OCI-LY1 (cell line): ENCODE measurements at regions not wholly inside any gene's neighbourhood (a gene's known extent, or its start where the extent isn't known, plus 50 kb on each side); places are given as distances from the start of the nearest gene placed in this dataset.

Experiments
- H2AFZ ChIP-seq: fragments of 200-600 bp; sonication (generic), shearing (Covaris generic); 2 replicates; pipeline ENCODE4 v1.6.0; 2014; ENCODE audit warnings: antibody characterized with exemption, mild to moderate bottlenecking, low read length
- H3F3A ChIP-seq: fragments of 200-600 bp; sonication (generic), shearing (Covaris generic); 2 replicates; pipeline ENCODE4 v1.6.0; 2014; ENCODE audit warnings: mild to moderate bottlenecking, antibody characterized with exemption, low read length, moderate library complexity; ENCODE audit not compliant: insufficient read depth
- H3K27ac ChIP-seq: fragments of 200-600 bp; sonication (generic); 2 replicates; pipeline ENCODE4 v1.5.1; 2014; ENCODE audit warnings: low read length, mixed run types, mild to moderate bottlenecking, low read depth; ENCODE audit not compliant: poor library complexity, severe bottlenecking
- H3K27me3 ChIP-seq: fragments of 200-600 bp; sonication (generic); 2 replicates; pipeline ENCODE4 v1.6.0; 2014; ENCODE audit warnings: antibody characterized with exemption, mild to moderate bottlenecking, low read length, moderate library complexity; ENCODE audit not compliant: insufficient read depth
- H3K36me3 ChIP-seq: fragments of 200-600 bp; sonication (generic); 2 replicates; pipeline ENCODE4 v1.6.1; 2014; ENCODE audit warnings: mild to moderate bottlenecking, antibody characterized with exemption, low read length, moderate library complexity, mixed read lengths; ENCODE audit not compliant: insufficient read depth
- H3K4me1 ChIP-seq: fragments of 200-600 bp; sonication (generic); 2 replicates; pipeline ENCODE4 v1.5.1; 2014; ENCODE audit warnings: mild to moderate bottlenecking, low read length, moderate library complexity; ENCODE audit not compliant: insufficient read depth, severe bottlenecking
- H3K4me2 ChIP-seq: fragments of 200-600 bp; sonication (generic), shearing (Covaris generic); 2 replicates; pipeline ENCODE4 v1.6.1; 2014; ENCODE audit warnings: low read length
- H3K4me3 ChIP-seq: fragments of 200-600 bp; sonication (generic); 2 replicates; pipeline ENCODE4 v1.5.1; 2014; ENCODE audit warnings: low read length, low read depth, mild to moderate bottlenecking, mixed read lengths; ENCODE audit not compliant: poor library complexity, severe bottlenecking
- H3K79me2 ChIP-seq: fragments of 200-600 bp; shearing (Covaris generic); 2 replicates; pipeline ENCODE4 v1.6.1; 2016; ENCODE audit warnings: mixed run types, low read length, mixed read lengths; ENCODE audit not compliant: insufficient read depth
- H3K9ac ChIP-seq: fragments of 200-600 bp; sonication (generic), shearing (Covaris generic); 2 replicates; pipeline ENCODE4 v1.6.1; 2014; ENCODE audit warnings: mild to moderate bottlenecking, low read length, mixed read lengths
- H3K9me2 ChIP-seq: fragments of 200-600 bp; sonication (generic), shearing (Covaris generic); 2 replicates; pipeline ENCODE4 v1.6.1; 2014; ENCODE audit warnings: low read depth, mild to moderate bottlenecking, low read length, mixed read lengths
- H3K9me3 ChIP-seq: fragments of 200-600 bp; shearing (Covaris generic); 2 replicates; pipeline ENCODE4 v1.6.1; 2014; ENCODE audit warnings: low read length, mixed read lengths
- H4K20me1 ChIP-seq: fragments of 200-600 bp; sonication (generic), shearing (Covaris generic); 2 replicates; pipeline ENCODE4 v1.6.0; 2016; ENCODE audit warnings: mild to moderate bottlenecking, low read length; ENCODE audit not compliant: insufficient read depth
- CTCF ChIP-seq: fragments of 200-600 bp; sonication (generic), shearing (Covaris generic); IDR thresholded peaks from 2 replicates; pipeline ENCODE4 v1.5.1; 2017; ENCODE audit warnings: mild to moderate bottlenecking, antibody characterized with exemption, low read length, moderate library complexity, mixed read lengths
- EZH2 ChIP-seq: fragments of 200-600 bp; sonication (generic), shearing (Covaris generic); IDR thresholded peaks from 2 replicates; pipeline ENCODE4 v1.8.0; 2017; ENCODE audit warnings: borderline replicate concordance, mixed run types, mild to moderate bottlenecking, antibody characterized with exemption, low read length, moderate library complexity, mixed read lengths

GRCh38 chr13:46498650-46499049 is 54.3 kb upstream of the LRCH1 start:
- no peak overlapping the region for H3K4me2 ChIP-seq
- H3K4me1 ChIP-seq: no peaks in the 10 kb centered on the region
- no peaks in the 10 kb centered on the region for H3K9me3 ChIP-seq
- no peak overlapping the region for H3K4me3 ChIP-seq
- no peaks in the 10 kb centered on the region for H3K9me2 ChIP-seq
- no peaks in the 10 kb centered on the region for H3K27me3 ChIP-seq
- no peak for TF ChIP-seq CTCF
- no peaks in the 10 kb centered on the region for H3K36me3 ChIP-seq
- no peak overlapping the region for H2AFZ ChIP-seq
- no peak overlapping the region for H3K27ac ChIP-seq
- H3F3A ChIP-seq: no peaks in the 10 kb centered on the region
- H4K20me1 ChIP-seq: no peaks in the 10 kb centered on the region
- H3K9ac ChIP-seq: no peak overlapping the region
- no peaks in the 10 kb centered on the region for H3K79me2 ChIP-seq

- Histone ChIP-seq H3K36me3 (no peaks in the 10 kb centered on the region), H3K79me2 (no peaks in the 10 kb centered on the region), H3K27ac (no peak overlapping the region), H3K4me3 (no peak overlapping the region), H3F3A (no peaks in the 10 kb centered on the region), H3K9ac (no peak overlapping the region), H3K4me1 (no peaks in the 10 kb centered on the region), H2AFZ (no peak overlapping the region), H4K20me1 (no peaks in the 10 kb centered on the region), H3K9me3 (no peaks in the 10 kb centered on the region), H3K4me2 (no peak overlapping the region), H3K9me2 (no peaks in the 10 kb centered on the region), H3K27me3 (no peaks in the 10 kb centered on the region)
- no peak for TF ChIP-seq CTCF
- TF ChIP-seq EZH2: no peak
These were observed 56.9 kb upstream of the LRCH1 start for GRCh38 chr13:46496086-46496485.

GRCh38 chr13:46495651-46496050 is 57.3 kb upstream of the LRCH1 start:
- Histone ChIP-seq H3K27me3 (no peaks in the 10 kb centered on the region), H3K9ac (no peak overlapping the region), H3K4me1 (no peaks in the 10 kb centered on the region), H4K20me1 (no peaks in the 10 kb centered on the region), H3K4me3 (no peak overlapping the region), H3K79me2 (no peaks in the 10 kb centered on the region), H3K4me2 (no peak overlapping the region), H3K27ac (no peak overlapping the region), H2AFZ (no peak overlapping the region), H3K9me2 (no peaks in the 10 kb centered on the region), H3K36me3 (no peaks in the 10 kb centered on the region), H3K9me3 (no peaks in the 10 kb centered on the region), H3F3A (no peaks in the 10 kb centered on the region)
- no peak for TF ChIP-seq EZH2
- no peak for TF ChIP-seq CTCF
